Sigmoid colon (tissue), 6 donors: ENCODE measurements at regions not wholly inside any gene's neighbourhood (a gene's known extent, or its start where the extent isn't known, plus 50 kb on each side); places are given as distances from the start of the nearest gene placed in this dataset.

Source experiments
- DNase-seq: peaks from one replicate; pipeline ENCODE4 v3.0.0-alpha.2; 2019
- H3K27ac ChIP-seq, 4 donors: fragments of 200-600 bp; sonication (generic); one replicate each; pipeline ENCODE4 v1.5.1; 2016 to 2019; ENCODE audit warnings: mild to moderate bottlenecking in 1 of 4
- H3K27me3 ChIP-seq, 3 donors: fragments of 200-600 bp; sonication (generic); one replicate each; pipeline ENCODE4 v1.5.1; 2019; ENCODE audit warnings: mild to moderate bottlenecking in 1 of 3
- H3K36me3 ChIP-seq, 4 donors: fragments of 200-600 bp; sonication (generic); one replicate each; pipeline ENCODE4 v1.5.1; 2016 to 2019
- H3K4me1 ChIP-seq, 4 donors: fragments of 200-600 bp; sonication (generic); one replicate each; pipeline ENCODE4 v1.5.1; 2017 to 2019
- H3K4me3 ChIP-seq, 4 donors: fragments of 200-600 bp; sonication (generic); one replicate each; pipeline ENCODE4 v1.5.1; 2017 to 2019; ENCODE audit warnings: mild to moderate bottlenecking in 2 of 4, moderate library complexity in 1 of 4
- H3K9me3 ChIP-seq, 4 donors: fragments of 200-600 bp in 3 of 4; sonication (generic) in 3 of 4; one replicate each; pipeline versions ENCODE4 v1.5.1 to v1.6.1; 2013 to 2019
- CTCF ChIP-seq, 4 experiments: fragments of 450-650 bp in 3 of 4; fragments of 200-600 bp in 1 of 4; IDR thresholded peaks; one replicate each; pipeline ENCODE4 v1.5.1; 2016 to 2019; ENCODE audit warnings: antibody characterized with exemption in 4 of 4, mild to moderate bottlenecking in 3 of 4, moderate library complexity in 2 of 4
- EP300 ChIP-seq, 4 donors: sonication (generic); formaldehyde crosslinking; IDR thresholded peaks; one replicate each; pipeline ENCODE4 v1.6.1; 2017; ENCODE audit warnings: antibody characterized with exemption in 4 of 4
- POLR2A ChIP-seq, 2 donors: fragments of 450-650 bp; IDR thresholded peaks; one replicate each; pipeline ENCODE4 v1.6.1; 2016; ENCODE audit warnings: antibody characterized with exemption in 2 of 2, mild to moderate bottlenecking in 2 of 2, moderate library complexity in 2 of 2
- POLR2AphosphoS5 ChIP-seq, 4 donors: sonication (generic); formaldehyde crosslinking; IDR thresholded peaks; one replicate each; pipeline ENCODE4 v1.6.1; 2017; ENCODE audit warnings: antibody characterized with exemption in 4 of 4
- WGBS, 2 donors: extraction: QIAGEN DNeasy Blood & Tissue Kit; methylation state at CpG; one replicate each; pipeline ENCODE4 v1.1.7; 2013; 5-methylcytosine and 5-hydroxymethylcytosine counted together
- intact Hi-C: fragments of 100-400 bp; cut with DNase I; formaldehyde crosslinking; loops from one replicate; pipeline ENCODE4 v1.15.1; 2023
- donor health status: healthy with polysubstance abuse.
- donor health status: healthy.

- no peaks in the 10 kb centered on the region for H3K9me3 ChIP-seq
- intact Hi-C loops = no loop called here
- 33 to 69% methylated on average over 1 of the region's 1 CpG for WGBS, 2 donors
- no peaks in the 10 kb centered on the region for H3K4me1 ChIP-seq
- no peak overlapping the region for H3K27ac ChIP-seq
- DNase-seq = no peak
- TF ChIP-seq POLR2A (IDR thresholded peaks at IDR 0.05) = no peak
- no peak for TF ChIP-seq POLR2AphosphoS5 (IDR thresholded peaks at IDR 0.05)
- TF ChIP-seq CTCF (IDR thresholded peaks at IDR 0.05) = no peak
- TF ChIP-seq EP300 (IDR thresholded peaks at IDR 0.05) = no peak
- H3K36me3 ChIP-seq = no peaks in the 10 kb centered on the region
- H3K4me3 ChIP-seq = no peak overlapping the region
- no peaks in the 10 kb centered on the region for H3K27me3 ChIP-seq
These were observed 542.4 kb upstream of the FAM241A start for GRCh38 chr4:111602848-111603247.

GRCh38 chr4:111605111-111605510 lies 540.1 kb upstream of the FAM241A start:
- TF ChIP-seq CTCF (IDR thresholded peaks at IDR 0.05) (no peak), POLR2A (IDR thresholded peaks at IDR 0.05) (no peak), EP300 (IDR thresholded peaks at IDR 0.05) (no peak), POLR2AphosphoS5 (IDR thresholded peaks at IDR 0.05) (no peak)
- no peak for DNase-seq

GRCh38 chr4:111610681-111611080 lies 534.6 kb upstream of the FAM241A start:
- no peak overlapping the region for H3K4me3 ChIP-seq
- DNase-seq = no peak
- intact Hi-C loops = no loop called here
- H3K27ac ChIP-seq = no peak overlapping the region
- H3K9me3 ChIP-seq = no peaks in the 10 kb centered on the region
- H3K27me3 ChIP-seq = no peaks in the 10 kb centered on the region
- 87% methylated on average over 5 of the region's 5 CpGs for WGBS, 2 donors
- no peaks in the 10 kb centered on the region for H3K36me3 ChIP-seq
- TF ChIP-seq CTCF (IDR thresholded peaks at IDR 0.05) (no peak), EP300 (IDR thresholded peaks at IDR 0.05) (no peak), POLR2AphosphoS5 (IDR thresholded peaks at IDR 0.05) (no peak), POLR2A (IDR thresholded peaks at IDR 0.05) (no peak)
- H3K4me1 ChIP-seq = no peaks in the 10 kb centered on the region

More at GRCh38 chr4:111605111-111605510, 540.1 kb upstream of the FAM241A start:
- H3K4me1 ChIP-seq = no peaks in the 10 kb centered on the region
- H3K4me3 ChIP-seq = no peak overlapping the region
- 51 to 70% methylated on average over 1 of the region's 1 CpG for WGBS, 2 donors
- intact Hi-C loops = no loop called here
- no peaks in the 10 kb centered on the region for H3K36me3 ChIP-seq
- H3K27me3 ChIP-seq = no peaks in the 10 kb centered on the region
- no peaks in the 10 kb centered on the region for H3K9me3 ChIP-seq
- H3K27ac ChIP-seq = no peak overlapping the region

GRCh38 chr4:111618908-111619307 lies 526.3 kb upstream of the FAM241A start:
- WGBS, 2 donors = 62 to 63% methylated on average over 6 of the region's 6 CpGs

More at GRCh38 chr4:111618908-111619307, 526.3 kb upstream of the FAM241A start:
- no peak for TF ChIP-seq EP300 (IDR thresholded peaks at IDR 0.05)
- no peak for TF ChIP-seq CTCF (IDR thresholded peaks at IDR 0.05)
- TF ChIP-seq POLR2AphosphoS5 (IDR thresholded peaks at IDR 0.05) = no peak
- no peak for TF ChIP-seq POLR2A (IDR thresholded peaks at IDR 0.05)
- H3K36me3 ChIP-seq = no peaks in the 10 kb centered on the region
- H3K4me3 ChIP-seq = no peak overlapping the region
- no peak for DNase-seq
- intact Hi-C loops = no loop called here
- no peak overlapping the region for H3K27ac ChIP-seq
- H3K4me1 ChIP-seq = no peaks in the 10 kb centered on the region
- no peaks in the 10 kb centered on the region for H3K9me3 ChIP-seq
- H3K27me3 ChIP-seq = peaks cover 0 to 3% (median 0%) of the 10 kb centered on the region in 3 donors
